ENCODE measurements at regions not wholly inside any gene's neighbourhood (a gene's known extent, or its start where the extent isn't known, plus 50 kb on each side); places are given as distances from the start of the nearest gene placed in this dataset.
A peak's percentile ranks its signal among the peaks of the same experiment; 100 is the strongest.

- TF ChIP-seq POLR2A (IDR thresholded peaks at IDR 0.05) = no peak
- no peak for TF ChIP-seq POLR2AphosphoS5 (IDR thresholded peaks at IDR 0.05)
- no peak for TF ChIP-seq EP300 (IDR thresholded peaks at IDR 0.05)
- TF ChIP-seq CTCF (IDR thresholded peaks at IDR 0.05) = no peak
- 88 to 91% methylated on average over 10 of the region's 10 CpGs for WGBS, 2 donors
- peaks cover 0 to 12% (median 3%) of the 10 kb centered on the region in 4 donors for H3K4me1 ChIP-seq
These were observed 49.9 kb upstream of the CAPRIN1 start for GRCh38 chr11:34001557-34002064.

GRCh38 chr11:33999393-33999792, 52.1 kb upstream of the CAPRIN1 start:
- no peaks in the 10 kb centered on the region for H3K36me3 ChIP-seq
- peaks cover 0 to 12% (median 4%) of the 10 kb centered on the region in 4 donors for H3K4me1 ChIP-seq
- no peaks in the 10 kb centered on the region for H3K9me3 ChIP-seq
- 72 to 78% methylated on average over 2 of the region's 2 CpGs for WGBS, 2 donors
- no peak overlapping the region for H3K4me3 ChIP-seq
- intact Hi-C loops (cut with DNase I) = no loop called here
- no peak overlapping the region for H3K27ac ChIP-seq
- DNase-seq = no peak
- H3K27me3 ChIP-seq = no peaks in the 10 kb centered on the region
- TF ChIP-seq POLR2AphosphoS5 (IDR thresholded peaks at IDR 0.05) (no peak), EP300 (IDR thresholded peaks at IDR 0.05) (no peak), CTCF (IDR thresholded peaks at IDR 0.05) (no peak), POLR2A (IDR thresholded peaks at IDR 0.05) (no peak)

More at GRCh38 chr11:34001557-34002064, 49.9 kb upstream of the CAPRIN1 start:
- no peaks in the 10 kb centered on the region for H3K9me3 ChIP-seq
- intact Hi-C loops (cut with DNase I) = no loop called here
- no peaks in the 10 kb centered on the region for H3K27me3 ChIP-seq
- no peaks in the 10 kb centered on the region for H3K36me3 ChIP-seq
- H3K27ac ChIP-seq = no peak overlapping the region
- H3K4me3 ChIP-seq = no peak overlapping the region
- DNase-seq = no peak

- Histone ChIP-seq H3K4me3 (no peak overlapping the region), H3K27me3 (no peaks in the 10 kb centered on the region), H3K9me3 (no peaks in the 10 kb centered on the region), H3K27ac (no peak overlapping the region), H3K36me3 (no peaks in the 10 kb centered on the region), H3K4me1 (peaks cover 0 to 12% (median 4%) of the 10 kb centered on the region in 4 donors)
- intact Hi-C loops (cut with DNase I) = loop anchor here (2.0 kb wide), 4 partner anchors 53 to 361 kb away; partner anchors contain the start of genes ABTB2, CAPRIN1 and NAT10
- no peak for TF ChIP-seq POLR2AphosphoS5 (IDR thresholded peaks at IDR 0.05)
- TF ChIP-seq POLR2A (IDR thresholded peaks at IDR 0.05) = no peak
- no peak for TF ChIP-seq CTCF (IDR thresholded peaks at IDR 0.05)
- no peak for TF ChIP-seq EP300 (IDR thresholded peaks at IDR 0.05)
- no peak for DNase-seq
- 50 to 67% methylated on average over 7 of the region's 7 CpGs for WGBS, 2 donors
These were observed 53.8 kb upstream of the CAPRIN1 start for GRCh38 chr11:33997584-33998251.

- WGBS, 2 donors = 9 to 25% methylated on average over 25 of the region's 25 CpGs
- no peak overlapping the region for H3K27ac ChIP-seq
- peak; percentile 74 for DNase-seq
- H3K27me3 ChIP-seq = no peaks in the 10 kb centered on the region
- no peaks in the 10 kb centered on the region for H3K9me3 ChIP-seq
- H3K4me1 ChIP-seq = peaks cover 0 to 12% (median 4%) of the 10 kb centered on the region in 4 donors
- TF ChIP-seq CTCF (IDR thresholded peaks at IDR 0.05) = peak; percentile 55 to 84 (median 80)
- TF ChIP-seq EP300 (IDR thresholded peaks at IDR 0.05) = no peak
- no peak overlapping the region for H3K4me3 ChIP-seq
- intact Hi-C loops (cut with DNase I) = loop anchor here (2.0 kb wide), 4 partner anchors 54 to 362 kb away; partner anchors contain the start of genes ABTB2, CAPRIN1 and NAT10
- no peaks in the 10 kb centered on the region for H3K36me3 ChIP-seq
These were observed 54.8 kb upstream of the CAPRIN1 start for GRCh38 chr11:33996498-33997454.

Measured in sigmoid colon (tissue), 6 donors.